GM12878 (cell line): ENCODE measurements at regions not wholly inside any gene's neighbourhood (a gene's known extent, or its start where the extent isn't known, plus 50 kb on each side); places are given as distances from the start of the nearest gene placed in this dataset.

Experiments used
- ATAC-seq: fragments of 200-7000 bp; cut with Tn5 transposase; 3 replicates; pipeline ENCODE4 v1.9.1; 2020; ENCODE audit warnings: mild to moderate bottlenecking, moderate library complexity
- BruUV-seq: library from RNA; stranded (reverse); fragments of 400-500 nt; replicated peaks from 2 replicates; lab custom pipeline; 2021; lab: Mats Ljungman, UMichigan
- CTCF ChIA-PET: fragments of 300-600 bp; sonication (Branson Sonifier 250); formaldehyde crosslinking; extraction: SDS; loops from one replicate; lab custom pipeline; 2021; ENCODE audit warnings: inconsistent platforms; lab: Yijun Ruan, JAX
- POLR2A ChIA-PET: fragments of 350-600 bp; formaldehyde crosslinking; extraction: SDS; loops from one replicate; lab custom pipeline; 2021; ENCODE audit warnings: inconsistent platforms; lab: Charles Lee
- RAD21 ChIA-PET: fragments of 300-600 bp; sonication (Branson Sonifier 250); formaldehyde crosslinking; loops from one replicate; lab custom pipeline; 2023; ENCODE audit warnings: antibody characterized with exemption; ENCODE audit not compliant: unreplicated experiment; lab: Charles Lee
- SMC1A ChIA-PET: fragments of 300-600 bp; sonication (Branson Sonifier 250); formaldehyde crosslinking; loops from one replicate; lab custom pipeline; 2023; ENCODE audit not compliant: unreplicated experiment, uncharacterized antibody; lab: Charles Lee
- DNase-seq: peaks from one replicate; pipeline ENCODE4 v3.0.0-alpha.2; 2011; ENCODE audit warnings: low read depth, low spot score
- FAIRE-seq: peaks from 3 replicates; lab custom pipeline; 2011; peaks lifted over from hg19 to GRCh38; lab: Jason Lieb, UNC
- H2AFZ ChIP-seq: 2 replicates; pipeline ENCODE4 v1.6.0; 2011; ENCODE audit warnings: low read depth, low read length, control low read depth; ENCODE audit not compliant: control insufficient read depth
- H3K27ac ChIP-seq: 2 replicates; pipeline ENCODE4 v1.5.1; 2011; ENCODE audit warnings: control low read depth; ENCODE audit not compliant: control insufficient read depth, insufficient read depth
- H3K27me3 ChIP-seq, 2 experiments: replicated peaks in 1 of 2; 2 replicates each; pipeline versions ENCODE4 v1.6.0 to v1.6.1; 2011; ENCODE audit warnings: low read length in 1 of 2; ENCODE audit not compliant: control insufficient read depth in 2 of 2, insufficient read depth in 2 of 2
- H3K36me3 ChIP-seq, 2 experiments: 2 replicates each; pipeline ENCODE4 v1.5.1; 2011; ENCODE audit warnings: low read length in 1 of 2; ENCODE audit not compliant: control insufficient read depth in 2 of 2, insufficient read depth in 2 of 2
- H3K4me1 ChIP-seq: 2 replicates; pipeline ENCODE4 v1.6.1; 2011; ENCODE audit warnings: mild to moderate bottlenecking, low read length, moderate library complexity, mixed read lengths; ENCODE audit not compliant: control insufficient read depth, insufficient read depth
- H3K4me2 ChIP-seq: 2 replicates; pipeline ENCODE4 v1.6.0; 2011; ENCODE audit warnings: control low read depth; ENCODE audit not compliant: control insufficient read depth, insufficient read depth
- H3K4me3 ChIP-seq: fragments of 200-600 bp; sonication (generic); 2 replicates; pipeline ENCODE4 v1.5.1; 2016
- H3K79me2 ChIP-seq: 2 replicates; pipeline ENCODE4 v1.6.0; 2011; ENCODE audit warnings: low read length; ENCODE audit not compliant: control insufficient read depth, insufficient read depth
- H3K9ac ChIP-seq: 2 replicates; pipeline ENCODE4 v1.8.0; 2011; ENCODE audit warnings: low read length, control low read depth, mixed read lengths; ENCODE audit not compliant: control insufficient read depth, insufficient read depth
- H3K9me3 ChIP-seq: replicated peaks from 3 replicates; pipeline ENCODE4 v1.5.1; 2011; ENCODE audit warnings: mild to moderate bottlenecking, low read length; ENCODE audit not compliant: control insufficient read depth, insufficient read depth
- H4K20me1 ChIP-seq: 2 replicates; pipeline ENCODE4 v1.6.0; 2011; ENCODE audit not compliant: control insufficient read depth, insufficient read depth
- CHD2 ChIP-seq: IDR thresholded peaks from 2 replicates; pipeline ENCODE4 v1.6.1; 2011; ENCODE audit warnings: low read depth, low read length, improper control_type of control experiment, borderline replicate concordance
- IKZF1 ChIP-seq: fragments of 450-650 bp; conservative IDR thresholded peaks from 2 replicates; pipeline ENCODE4 v1.6.1; 2017; ENCODE audit warnings: antibody characterized with exemption, mild to moderate bottlenecking
- PAX8 ChIP-seq: fragments of 450-650 bp; IDR thresholded peaks from 2 replicates; pipeline ENCODE4 v1.6.1; 2017; ENCODE audit warnings: mild to moderate bottlenecking, moderate library complexity
- RELB ChIP-seq: fragments of 450-650 bp; IDR thresholded peaks from 2 replicates; pipeline ENCODE4 v1.6.1; 2017; ENCODE audit warnings: low read depth, mild to moderate bottlenecking, moderate library complexity
- SIN3A ChIP-seq: IDR thresholded peaks from 2 replicates; pipeline ENCODE4 v1.6.1; 2012; ENCODE audit warnings: low read depth, low read length, improper control_type of control experiment
- SMARCA5 ChIP-seq: fragments of 450-650 bp; IDR thresholded peaks from 2 replicates; pipeline ENCODE4 v1.6.1; 2017; ENCODE audit warnings: mild to moderate bottlenecking
- TCF3 ChIP-seq: IDR thresholded peaks from 2 replicates; pipeline ENCODE4 v1.6.1; 2012; ENCODE audit warnings: low read depth, mild to moderate bottlenecking, low read length, borderline replicate concordance; ENCODE audit not compliant: insufficient read depth
- WRNIP1 ChIP-seq: IDR thresholded peaks from 2 replicates; pipeline ENCODE4 v1.6.1; 2011; ENCODE audit warnings: low read depth, low read length, improper control_type of control experiment, borderline replicate concordance
- WGBS: methylation state at CpG from one replicate; pipeline ENCODE4 v1.1.6; 2016; ENCODE audit warnings: low lambda C conversion rate; ENCODE audit not compliant: insufficient replicate concordance, insufficient coverage; ENCODE audit errors: missing lambda C conversion rate; 5-methylcytosine and 5-hydroxymethylcytosine counted together
- in situ Hi-C: fragments of 300-500 bp; cut with MboI; formaldehyde crosslinking; loops from 9 replicates; pipeline ENCODE4 v1.14.3; 2018; ENCODE audit warnings: mixed read lengths
- intact Hi-C: fragments of 100-400 bp; cut with micrococcal nuclease; formaldehyde crosslinking; loops from one replicate; pipeline ENCODE4 v1.14.2; 2022; ENCODE audit not compliant: unreplicated experiment
- TF ChIP-seq, protein P1 (sequence below): fragments of 450-650 bp; IDR thresholded peaks from 2 replicates; pipeline ENCODE4 v1.6.1; 2017; ENCODE audit warnings: mild to moderate bottlenecking, moderate library complexity
- TF ChIP-seq, protein P2 (sequence below): fragments of 150-350 bp; IDR thresholded peaks from 2 replicates; pipeline ENCODE4 v1.6.1; 2014; ENCODE audit warnings: mild to moderate bottlenecking, low read depth, low read length

- H3K9ac ChIP-seq, result no peak overlapping the region
- POLR2A ChIA-PET, result no interaction called here
- H3K4me3 ChIP-seq, result no peak overlapping the region
- SMC1A ChIA-PET, result interaction anchor here (0.9 kb wide), 1 partner anchor 15 kb away, joined by 3 read pairs; no protein-coding TSS in a partner anchor
- in situ Hi-C loops, result no loop called here
- no peak for ATAC-seq
- RAD21 ChIA-PET, result no interaction called here
- no peak for FAIRE-seq
- no peak for TF ChIP-seq RELB
- TF ChIP-seq PAX8, result no peak
- WGBS, result 12% methylated on average over 7 of the region's 7 CpGs
- DNase-seq, result no peak
- BruUV-seq, result no TSS peak
- H3K79me2 ChIP-seq, result no peaks in the 10 kb centered on the region
- intact Hi-C loops, result no loop called here
- H3K9me3 ChIP-seq, result no peaks in the 10 kb centered on the region
- H3K4me1 ChIP-seq, result no peaks in the 10 kb centered on the region
- H3K36me3 ChIP-seq, result no peaks in the 10 kb centered on the region
- no peaks in the 10 kb centered on the region for H4K20me1 ChIP-seq
- no peaks in the 10 kb centered on the region for H3K27me3 ChIP-seq
- no peak overlapping the region for H2AFZ ChIP-seq
- H3K4me2 ChIP-seq, result no peak overlapping the region
- H3K27ac ChIP-seq, result no peak overlapping the region
- CTCF ChIA-PET, result no interaction called here
These were observed 84.4 kb upstream of the FAT1 start for GRCh38 chr4:186807808-186808629.

- ChIA-PET RAD21 (no interaction called here), SMC1A (no interaction called here)
- no TSS peak for BruUV-seq
- in situ Hi-C loops, result no loop called here
- TF ChIP-seq CHD2 (no peak), SMARCA5 (no peak), TCF3 (no peak), IKZF1 (no peak), SIN3A (no peak), WRNIP1 (no peak)
- TF ChIP-seq, protein P1, sequence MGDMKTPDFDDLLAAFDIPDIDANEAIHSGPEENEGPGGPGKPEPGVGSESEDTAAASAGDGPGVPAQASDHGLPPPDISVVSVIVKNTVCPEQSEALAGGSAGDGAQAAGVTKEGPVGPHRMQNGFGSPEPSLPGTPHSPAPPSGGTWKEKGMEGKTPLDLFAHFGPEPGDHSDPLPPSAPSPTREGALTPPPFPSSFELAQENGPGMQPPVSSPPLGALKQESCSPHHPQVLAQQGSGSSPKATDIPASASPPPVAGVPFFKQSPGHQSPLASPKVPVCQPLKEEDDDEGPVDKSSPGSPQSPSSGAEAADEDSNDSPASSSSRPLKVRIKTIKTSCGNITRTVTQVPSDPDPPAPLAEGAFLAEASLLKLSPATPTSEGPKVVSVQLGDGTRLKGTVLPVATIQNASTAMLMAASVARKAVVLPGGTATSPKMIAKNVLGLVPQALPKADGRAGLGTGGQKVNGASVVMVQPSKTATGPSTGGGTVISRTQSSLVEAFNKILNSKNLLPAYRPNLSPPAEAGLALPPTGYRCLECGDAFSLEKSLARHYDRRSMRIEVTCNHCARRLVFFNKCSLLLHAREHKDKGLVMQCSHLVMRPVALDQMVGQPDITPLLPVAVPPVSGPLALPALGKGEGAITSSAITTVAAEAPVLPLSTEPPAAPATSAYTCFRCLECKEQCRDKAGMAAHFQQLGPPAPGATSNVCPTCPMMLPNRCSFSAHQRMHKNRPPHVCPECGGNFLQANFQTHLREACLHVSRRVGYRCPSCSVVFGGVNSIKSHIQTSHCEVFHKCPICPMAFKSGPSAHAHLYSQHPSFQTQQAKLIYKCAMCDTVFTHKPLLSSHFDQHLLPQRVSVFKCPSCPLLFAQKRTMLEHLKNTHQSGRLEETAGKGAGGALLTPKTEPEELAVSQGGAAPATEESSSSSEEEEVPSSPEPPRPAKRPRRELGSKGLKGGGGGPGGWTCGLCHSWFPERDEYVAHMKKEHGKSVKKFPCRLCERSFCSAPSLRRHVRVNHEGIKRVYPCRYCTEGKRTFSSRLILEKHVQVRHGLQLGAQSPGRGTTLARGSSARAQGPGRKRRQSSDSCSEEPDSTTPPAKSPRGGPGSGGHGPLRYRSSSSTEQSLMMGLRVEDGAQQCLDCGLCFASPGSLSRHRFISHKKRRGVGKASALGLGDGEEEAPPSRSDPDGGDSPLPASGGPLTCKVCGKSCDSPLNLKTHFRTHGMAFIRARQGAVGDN, result no peak
- TF ChIP-seq, protein P2, sequence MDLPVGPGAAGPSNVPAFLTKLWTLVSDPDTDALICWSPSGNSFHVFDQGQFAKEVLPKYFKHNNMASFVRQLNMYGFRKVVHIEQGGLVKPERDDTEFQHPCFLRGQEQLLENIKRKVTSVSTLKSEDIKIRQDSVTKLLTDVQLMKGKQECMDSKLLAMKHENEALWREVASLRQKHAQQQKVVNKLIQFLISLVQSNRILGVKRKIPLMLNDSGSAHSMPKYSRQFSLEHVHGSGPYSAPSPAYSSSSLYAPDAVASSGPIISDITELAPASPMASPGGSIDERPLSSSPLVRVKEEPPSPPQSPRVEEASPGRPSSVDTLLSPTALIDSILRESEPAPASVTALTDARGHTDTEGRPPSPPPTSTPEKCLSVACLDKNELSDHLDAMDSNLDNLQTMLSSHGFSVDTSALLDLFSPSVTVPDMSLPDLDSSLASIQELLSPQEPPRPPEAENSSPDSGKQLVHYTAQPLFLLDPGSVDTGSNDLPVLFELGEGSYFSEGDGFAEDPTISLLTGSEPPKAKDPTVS, result no peak
- TF ChIP-seq, all 136 proteins: peak for 0
- intact Hi-C loops, result no loop called here
- H3K9ac ChIP-seq, result no peak overlapping the region
- no peaks in the 10 kb centered on the region for H3K4me1 ChIP-seq
- H3K79me2 ChIP-seq, result no peaks in the 10 kb centered on the region
- WGBS, result 17% methylated on average over 7 of the region's 7 CpGs
- no peak overlapping the region for H3K4me3 ChIP-seq
- no peak for ATAC-seq
- no peaks in the 10 kb centered on the region for H4K20me1 ChIP-seq
- CTCF ChIA-PET, result no interaction called here
- FAIRE-seq, result no peak
- H2AFZ ChIP-seq, result no peak overlapping the region
- no peak for DNase-seq
- no peak overlapping the region for H3K4me2 ChIP-seq
- no peaks in the 10 kb centered on the region for H3K9me3 ChIP-seq
- H3K36me3 ChIP-seq, result no peaks in the 10 kb centered on the region
- H3K27ac ChIP-seq, result no peak overlapping the region
- POLR2A ChIA-PET, result no interaction called here
- no peaks in the 10 kb centered on the region for H3K27me3 ChIP-seq
These were observed 85.0 kb upstream of the FAT1 start for GRCh38 chr4:186808630-186809018.
